DND-41 (cell line): ENCODE measurements at regions not wholly inside any gene's neighbourhood (a gene's known extent, or its start where the extent isn't known, plus 50 kb on each side); places are given as distances from the start of the nearest gene placed in this dataset.

Source experiments
- EZH2 ChIP-seq: IDR thresholded peaks from 3 replicates; pipeline ENCODE4 v1.6.1; 2012; ENCODE audit warnings: borderline replicate concordance, low read depth, mild to moderate bottlenecking, moderate library complexity, low read length, inconsistent platforms; ENCODE audit not compliant: severe bottlenecking
- TF ChIP-seq, protein P1 (sequence below): IDR thresholded peaks from 2 replicates; pipeline ENCODE4 v1.5.1; 2012; ENCODE audit warnings: borderline replicate concordance, low read length, moderate library complexity, mild to moderate bottlenecking; ENCODE audit not compliant: poor library complexity, severe bottlenecking; ENCODE audit errors: extremely low read depth

DNA sequence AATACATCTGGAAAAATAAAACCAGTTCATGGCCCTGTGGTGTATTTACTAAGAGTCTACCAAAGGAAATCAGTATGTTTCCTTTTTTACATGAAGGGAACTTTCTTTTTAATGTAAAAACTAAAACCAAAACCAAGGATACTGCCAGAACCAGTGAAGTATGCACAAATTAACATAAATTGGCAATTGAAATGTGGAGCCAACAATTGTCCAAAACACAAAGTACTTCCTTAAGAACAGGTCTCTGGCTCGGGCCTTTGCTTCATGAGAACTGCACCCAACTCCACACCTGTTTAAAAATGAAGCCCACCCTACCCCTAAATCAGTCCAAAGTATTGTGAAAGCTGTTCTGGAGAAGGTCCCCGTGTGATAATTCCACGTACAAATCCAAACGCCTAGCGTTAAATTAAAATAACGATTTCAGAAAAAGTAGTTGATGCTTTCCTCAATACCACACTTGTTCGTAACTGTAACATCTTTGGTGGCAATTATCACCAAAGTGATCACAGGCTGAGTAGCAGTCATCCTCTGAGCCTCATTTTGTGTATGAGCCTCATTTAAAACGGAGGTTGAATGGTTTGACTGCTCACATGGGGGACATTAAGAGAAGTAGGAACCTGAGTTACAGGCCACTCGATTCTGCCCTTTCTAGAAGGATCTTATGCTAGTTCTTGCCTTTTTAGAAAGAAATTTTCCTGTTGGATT lies 93.0 kb downstream of the GEMIN8 start:
- TF ChIP-seq, protein P1, sequence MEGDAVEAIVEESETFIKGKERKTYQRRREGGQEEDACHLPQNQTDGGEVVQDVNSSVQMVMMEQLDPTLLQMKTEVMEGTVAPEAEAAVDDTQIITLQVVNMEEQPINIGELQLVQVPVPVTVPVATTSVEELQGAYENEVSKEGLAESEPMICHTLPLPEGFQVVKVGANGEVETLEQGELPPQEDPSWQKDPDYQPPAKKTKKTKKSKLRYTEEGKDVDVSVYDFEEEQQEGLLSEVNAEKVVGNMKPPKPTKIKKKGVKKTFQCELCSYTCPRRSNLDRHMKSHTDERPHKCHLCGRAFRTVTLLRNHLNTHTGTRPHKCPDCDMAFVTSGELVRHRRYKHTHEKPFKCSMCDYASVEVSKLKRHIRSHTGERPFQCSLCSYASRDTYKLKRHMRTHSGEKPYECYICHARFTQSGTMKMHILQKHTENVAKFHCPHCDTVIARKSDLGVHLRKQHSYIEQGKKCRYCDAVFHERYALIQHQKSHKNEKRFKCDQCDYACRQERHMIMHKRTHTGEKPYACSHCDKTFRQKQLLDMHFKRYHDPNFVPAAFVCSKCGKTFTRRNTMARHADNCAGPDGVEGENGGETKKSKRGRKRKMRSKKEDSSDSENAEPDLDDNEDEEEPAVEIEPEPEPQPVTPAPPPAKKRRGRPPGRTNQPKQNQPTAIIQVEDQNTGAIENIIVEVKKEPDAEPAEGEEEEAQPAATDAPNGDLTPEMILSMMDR, result no peak
- TF ChIP-seq EZH2, result no peak
